OCI-LY3 (cell line): ENCODE measurements at regions not wholly inside any gene's neighbourhood (a gene's known extent, or its start where the extent isn't known, plus 50 kb on each side); places are given as distances from the start of the nearest gene placed in this dataset.
"Not testable (repeated sequence)": the region's sequence is repeated elsewhere in the genome, so short reads cannot be mapped to it uniquely, and the experiment has no call there.

ENCODE experiments used
- CTCF ChIP-seq: fragments of 200-600, 300-600 bp; sonication (generic); IDR thresholded peaks from 2 replicates; pipeline ENCODE4 v1.5.1; 2014; ENCODE audit warnings: antibody characterized with exemption, low read length, low read depth
- EZH2phosphoT487 ChIP-seq: fragments of 200-600 bp; shearing (Covaris generic); IDR thresholded peaks from 2 replicates; pipeline ENCODE4 v1.6.1; 2018; ENCODE audit warnings: antibody characterized with exemption, mixed run types, low read depth

GRCh38 chr7:73220357-73220756 lies 88.3 kb downstream of the NSUN5 start:
- not testable (repeated sequence) for TF ChIP-seq CTCF, EZH2phosphoT487
